ENCODE measurements at regions not wholly inside any gene's neighbourhood (a gene's known extent, or its start where the extent isn't known, plus 50 kb on each side); places are given as distances from the start of the nearest gene placed in this dataset.

DNA sequence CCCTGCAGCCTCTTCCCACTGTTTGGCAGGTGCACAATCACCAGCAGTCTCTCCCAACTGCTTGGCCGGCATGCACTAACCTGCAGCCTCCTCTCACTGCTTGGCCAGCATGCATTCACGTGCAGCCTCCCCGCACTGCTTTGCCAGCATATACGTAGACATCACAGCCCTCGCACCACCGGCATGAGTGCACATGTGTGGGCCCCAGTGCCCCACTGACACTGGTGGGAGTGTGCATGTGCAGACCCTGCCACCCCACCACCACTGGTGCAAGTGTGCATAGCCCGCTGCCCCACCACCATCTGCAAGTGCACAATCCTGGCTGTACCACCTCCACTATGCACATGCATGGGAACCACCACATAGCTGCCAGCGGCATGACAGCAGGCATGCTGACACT lies 127.5 kb upstream of the SOX9 start:
- Histone ChIP-seq H3K36me3 (ENCODE audit: control insufficient read depth in 2 of 2, extremely low read depth in 1 of 2, insufficient read depth in 2 of 2, low read length in 2 of 2) (no peaks in the 10 kb centered on the region), H3K9ac (replicated peaks; ENCODE audit: extremely low read depth, insufficient read depth, low read length) (no peak overlapping the region), H3K79me2 (ENCODE audit: control insufficient read depth, insufficient read depth, low read length) (no peaks in the 10 kb centered on the region), H3K4me1 (ENCODE audit: control insufficient read depth, extremely low read depth, insufficient read depth, low read length) (no peaks in the 10 kb centered on the region), H3K4me3 (replicated peaks in 1 of 3; ENCODE audit: insufficient read depth in 1 of 3, low read depth in 1 of 3, low read length in 3 of 3) (no peak overlapping the region), H4K20me1 (replicated peaks; ENCODE audit: control insufficient read depth, extremely low read depth, insufficient read depth, low read length) (no peaks in the 10 kb centered on the region), H3K27me3 (ENCODE audit: control insufficient read depth in 2 of 2, insufficient read depth in 2 of 2, low read length in 2 of 2) (no peaks in the 10 kb centered on the region), H2AFZ (ENCODE audit: low read depth, low read length) (no peak overlapping the region), H3K9me1 (replicated peaks; ENCODE audit: control insufficient read depth, extremely low read depth, insufficient read depth, low read length) (no peaks in the 10 kb centered on the region), H3K4me2 (ENCODE audit: insufficient read depth, low read length) (no peak overlapping the region), H3K27ac (ENCODE audit: insufficient read depth, low read depth, low read length) (no peak overlapping the region), H3K9me3 (replicated peaks; ENCODE audit: control insufficient read depth, insufficient read depth, low read length) (peaks cover 10% of the 10 kb centered on the region)
- ChIA-PET CTCF (no interaction called here), POLR2A (no interaction called here)
- DNase-seq (ENCODE audit: low read depth, low spot score): no peak
- no TSS peak for BruUV-seq (replicated peaks)
- TF ChIP-seq, protein P1, sequence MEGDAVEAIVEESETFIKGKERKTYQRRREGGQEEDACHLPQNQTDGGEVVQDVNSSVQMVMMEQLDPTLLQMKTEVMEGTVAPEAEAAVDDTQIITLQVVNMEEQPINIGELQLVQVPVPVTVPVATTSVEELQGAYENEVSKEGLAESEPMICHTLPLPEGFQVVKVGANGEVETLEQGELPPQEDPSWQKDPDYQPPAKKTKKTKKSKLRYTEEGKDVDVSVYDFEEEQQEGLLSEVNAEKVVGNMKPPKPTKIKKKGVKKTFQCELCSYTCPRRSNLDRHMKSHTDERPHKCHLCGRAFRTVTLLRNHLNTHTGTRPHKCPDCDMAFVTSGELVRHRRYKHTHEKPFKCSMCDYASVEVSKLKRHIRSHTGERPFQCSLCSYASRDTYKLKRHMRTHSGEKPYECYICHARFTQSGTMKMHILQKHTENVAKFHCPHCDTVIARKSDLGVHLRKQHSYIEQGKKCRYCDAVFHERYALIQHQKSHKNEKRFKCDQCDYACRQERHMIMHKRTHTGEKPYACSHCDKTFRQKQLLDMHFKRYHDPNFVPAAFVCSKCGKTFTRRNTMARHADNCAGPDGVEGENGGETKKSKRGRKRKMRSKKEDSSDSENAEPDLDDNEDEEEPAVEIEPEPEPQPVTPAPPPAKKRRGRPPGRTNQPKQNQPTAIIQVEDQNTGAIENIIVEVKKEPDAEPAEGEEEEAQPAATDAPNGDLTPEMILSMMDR (IDR thresholded peaks at IDR 0.05; ENCODE audit: extremely low read depth in 1 of 2, insufficient read depth in 1 of 2, low read depth in 1 of 2, low read length in 2 of 2): no peak
- no peak for TF ChIP-seq FOS (IDR thresholded peaks at IDR 0.05; ENCODE audit: borderline replicate concordance, insufficient read depth, low read length)
- no peak for TF ChIP-seq MYC (IDR thresholded peaks at IDR 0.05; ENCODE audit: low read depth, low read length)
- no peak for TF ChIP-seq POLR2A (IDR thresholded peaks at IDR 0.05; ENCODE audit: low read depth, low read length)
- TF ChIP-seq JUN (IDR thresholded peaks at IDR 0.05; ENCODE audit: borderline replicate concordance, insufficient read depth, insufficient read length, low read depth): no peak
- TF ChIP-seq POLR2AphosphoS5 (IDR thresholded peaks at IDR 0.05; ENCODE audit: insufficient read depth, low read depth, low read length): no peak
- no peak for TF ChIP-seq MAX (IDR thresholded peaks at IDR 0.05; ENCODE audit: insufficient read depth, insufficient read length)
- TF ChIP-seq GATA2 (IDR thresholded peaks at IDR 0.05; ENCODE audit: insufficient read depth, insufficient read length, low read depth, low read length): no peak
- TF ChIP-seq EZH2 (IDR thresholded peaks at IDR 0.05; ENCODE audit: borderline replicate concordance, low read depth, low read length, severe bottlenecking): no peak
- intact Hi-C loops (cut with micrococcal nuclease): no loop called here
- FAIRE-seq: no peak
- dilution Hi-C loops (cut with MboI; ENCODE audit: extremely low pct_ligation_motif_present, low sequenced_read_pairs): no loop called here

Measured in endothelial cell of umbilical vein (primary cell).